Transverse colon (tissue), 3 donors: ENCODE measurements at regions not wholly inside any gene's neighbourhood (a gene's known extent, or its start where the extent isn't known, plus 50 kb on each side); places are given as distances from the start of the nearest gene placed in this dataset.
"Not testable (repeated sequence)": the region's sequence is repeated elsewhere in the genome, so short reads cannot be mapped to it uniquely, and the experiment has no call there.

Experiments
- EP300 ChIP-seq: sonication (generic); formaldehyde crosslinking; IDR thresholded peaks from one replicate; pipeline ENCODE4 v1.6.1; 2017; ENCODE audit warnings: antibody characterized with exemption, low read depth
- POLR2A ChIP-seq: fragments of 450-650 bp; IDR thresholded peaks from one replicate; pipeline ENCODE4 v1.6.1; 2016; ENCODE audit warnings: antibody characterized with exemption, mild to moderate bottlenecking, moderate library complexity
- TF ChIP-seq, protein P1 (sequence below), 5 experiments: fragments of 200-600 bp in 3 of 5; fragments of 450-650 bp in 2 of 5; sonication (generic) in 3 of 5; IDR thresholded peaks; 1 replicate in 2 of 5; 2 replicates in 3 of 5; pipeline ENCODE4 v1.5.1; 2016 to 2017; ENCODE audit warnings: antibody characterized with exemption in 5 of 5, inconsistent platforms in 3 of 5, mild to moderate bottlenecking in 2 of 5, moderate library complexity in 1 of 5

GRCh38 chr14:101090478-101090877 lies 187.0 kb upstream of the RTL1 start:
- TF ChIP-seq, protein P1, sequence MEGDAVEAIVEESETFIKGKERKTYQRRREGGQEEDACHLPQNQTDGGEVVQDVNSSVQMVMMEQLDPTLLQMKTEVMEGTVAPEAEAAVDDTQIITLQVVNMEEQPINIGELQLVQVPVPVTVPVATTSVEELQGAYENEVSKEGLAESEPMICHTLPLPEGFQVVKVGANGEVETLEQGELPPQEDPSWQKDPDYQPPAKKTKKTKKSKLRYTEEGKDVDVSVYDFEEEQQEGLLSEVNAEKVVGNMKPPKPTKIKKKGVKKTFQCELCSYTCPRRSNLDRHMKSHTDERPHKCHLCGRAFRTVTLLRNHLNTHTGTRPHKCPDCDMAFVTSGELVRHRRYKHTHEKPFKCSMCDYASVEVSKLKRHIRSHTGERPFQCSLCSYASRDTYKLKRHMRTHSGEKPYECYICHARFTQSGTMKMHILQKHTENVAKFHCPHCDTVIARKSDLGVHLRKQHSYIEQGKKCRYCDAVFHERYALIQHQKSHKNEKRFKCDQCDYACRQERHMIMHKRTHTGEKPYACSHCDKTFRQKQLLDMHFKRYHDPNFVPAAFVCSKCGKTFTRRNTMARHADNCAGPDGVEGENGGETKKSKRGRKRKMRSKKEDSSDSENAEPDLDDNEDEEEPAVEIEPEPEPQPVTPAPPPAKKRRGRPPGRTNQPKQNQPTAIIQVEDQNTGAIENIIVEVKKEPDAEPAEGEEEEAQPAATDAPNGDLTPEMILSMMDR (IDR thresholded peaks at IDR 0.05) = not testable (repeated sequence)
- not testable (repeated sequence) for TF ChIP-seq POLR2A, EP300
